ENCODE measurements at regions not wholly inside any gene's neighbourhood (a gene's known extent, or its start where the extent isn't known, plus 50 kb on each side); places are given as distances from the start of the nearest gene placed in this dataset.

GRCh38 chr11:112829971-112830654 is 131.1 kb upstream of the NCAM1 start:
- TF ChIP-seq POLR2A (IDR thresholded peaks at IDR 0.05), result no peak
- TF ChIP-seq CTCF (IDR thresholded peaks at IDR 0.05), result no peak

Measured in ovary (tissue), 3 donors.